Effector memory CD4-positive, alpha-beta T cell (primary cell): ENCODE measurements at regions not wholly inside any gene's neighbourhood (a gene's known extent, or its start where the extent isn't known, plus 50 kb on each side); places are given as distances from the start of the nearest gene placed in this dataset.

ENCODE experiments used
- DNase-seq, 3 donors: peaks; one replicate each; pipeline ENCODE4 v3.0.0-alpha.2; 2020
- H3K27ac ChIP-seq: 2 replicates; pipeline ENCODE4 v1.7.0; 2013; ENCODE audit warnings: mild to moderate bottlenecking, low read length, moderate library complexity; ENCODE audit not compliant: insufficient read depth, poor library complexity, severe bottlenecking
- H3K27me3 ChIP-seq: replicated peaks from 2 replicates; pipeline ENCODE4 v1.7.0; 2013; ENCODE audit warnings: mild to moderate bottlenecking, low read length; ENCODE audit not compliant: insufficient read depth, control insufficient read depth, poor library complexity, severe bottlenecking
- H3K36me3 ChIP-seq: 2 replicates; pipeline ENCODE4 v1.7.0; 2013; ENCODE audit warnings: mild to moderate bottlenecking, low read length, moderate library complexity; ENCODE audit not compliant: control insufficient read depth, insufficient read depth
- H3K4me1 ChIP-seq: 2 replicates; pipeline ENCODE4 v1.7.0; 2013; ENCODE audit warnings: low read length, mild to moderate bottlenecking; ENCODE audit not compliant: control insufficient read depth, insufficient read depth, poor library complexity, severe bottlenecking
- H3K4me3 ChIP-seq: 2 replicates; pipeline ENCODE4 v1.7.0; 2013; ENCODE audit warnings: low read length, low read depth, mild to moderate bottlenecking; ENCODE audit not compliant: insufficient read depth, poor library complexity, severe bottlenecking
- H3K9me3 ChIP-seq: 2 replicates; pipeline ENCODE4 v1.7.0; 2013; ENCODE audit warnings: mild to moderate bottlenecking, low read length, moderate library complexity; ENCODE audit not compliant: control insufficient read depth

GRCh38 chr6:119800526-119800925 is 451.0 kb upstream of the MAN1A1 start:
- Histone ChIP-seq H3K9me3 (no peaks in the 10 kb centered on the region), H3K36me3 (no peaks in the 10 kb centered on the region), H3K27me3 (no peaks in the 10 kb centered on the region), H3K4me1 (no peaks in the 10 kb centered on the region), H3K27ac (no peak overlapping the region), H3K4me3 (no peak overlapping the region)
- DNase-seq = no peak

GRCh38 chr6:119799596-119800509 is 450.3 kb upstream of the MAN1A1 start:
- no peak for DNase-seq
- Histone ChIP-seq H3K36me3 (no peaks in the 10 kb centered on the region), H3K27me3 (no peaks in the 10 kb centered on the region), H3K27ac (no peak overlapping the region), H3K4me1 (no peaks in the 10 kb centered on the region), H3K4me3 (no peak overlapping the region), H3K9me3 (no peaks in the 10 kb centered on the region)

GRCh38 chr6:119791736-119792135 is 442.2 kb upstream of the MAN1A1 start:
- DNase-seq = no peak
- no peaks in the 10 kb centered on the region for H3K36me3 ChIP-seq
- no peaks in the 10 kb centered on the region for H3K4me1 ChIP-seq

GRCh38 chr6:119781365-119781764 is 431.8 kb upstream of the MAN1A1 start:
- DNase-seq = no peak
- Histone ChIP-seq H3K4me1 (no peaks in the 10 kb centered on the region), H3K9me3 (no peaks in the 10 kb centered on the region), H3K27ac (no peak overlapping the region), H3K36me3 (no peaks in the 10 kb centered on the region), H3K4me3 (no peak overlapping the region), H3K27me3 (no peaks in the 10 kb centered on the region)

More at GRCh38 chr6:119791736-119792135, 442.2 kb upstream of the MAN1A1 start:
- Histone ChIP-seq H3K9me3 (no peaks in the 10 kb centered on the region), H3K27me3 (no peaks in the 10 kb centered on the region), H3K27ac (no peak overlapping the region), H3K4me3 (no peak overlapping the region)

- Histone ChIP-seq H3K36me3 (no peaks in the 10 kb centered on the region), H3K9me3 (no peaks in the 10 kb centered on the region), H3K4me3 (no peak overlapping the region), H3K27ac (no peak overlapping the region), H3K4me1 (no peaks in the 10 kb centered on the region), H3K27me3 (no peaks in the 10 kb centered on the region)
- no peak for DNase-seq
Measured at GRCh38 chr6:119768201-119768600, 418.6 kb upstream of the MAN1A1 start.

GRCh38 chr6:119764927-119765681 is 415.5 kb upstream of the MAN1A1 start:
- Histone ChIP-seq H3K27ac (no peak overlapping the region), H3K27me3 (no peaks in the 10 kb centered on the region), H3K4me3 (no peak overlapping the region), H3K9me3 (no peaks in the 10 kb centered on the region), H3K36me3 (no peaks in the 10 kb centered on the region), H3K4me1 (no peaks in the 10 kb centered on the region)
- no peak for DNase-seq

GRCh38 chr6:119760046-119760445 is 410.5 kb upstream of the MAN1A1 start:
- Histone ChIP-seq H3K9me3 (no peaks in the 10 kb centered on the region), H3K27ac (no peak overlapping the region), H3K36me3 (no peaks in the 10 kb centered on the region), H3K4me3 (no peak overlapping the region), H3K4me1 (no peaks in the 10 kb centered on the region), H3K27me3 (no peaks in the 10 kb centered on the region)
- no peak for DNase-seq

- DNase-seq = no peak
- H3K36me3 ChIP-seq = no peaks in the 10 kb centered on the region
- no peaks in the 10 kb centered on the region for H3K9me3 ChIP-seq
- no peaks in the 10 kb centered on the region for H3K4me1 ChIP-seq
- no peak overlapping the region for H3K27ac ChIP-seq
- no peak overlapping the region for H3K4me3 ChIP-seq
- H3K27me3 ChIP-seq = no peaks in the 10 kb centered on the region
Measured at GRCh38 chr6:119758385-119758784, 408.8 kb upstream of the MAN1A1 start.

- no peaks in the 10 kb centered on the region for H3K27me3 ChIP-seq
- H3K4me1 ChIP-seq = no peaks in the 10 kb centered on the region
- no peak overlapping the region for H3K27ac ChIP-seq
- no peak for DNase-seq
- no peaks in the 10 kb centered on the region for H3K9me3 ChIP-seq
- H3K4me3 ChIP-seq = no peak overlapping the region
- no peaks in the 10 kb centered on the region for H3K36me3 ChIP-seq
Measured at GRCh38 chr6:119757467-119757866, 407.9 kb upstream of the MAN1A1 start.

- H3K36me3 ChIP-seq = no peaks in the 10 kb centered on the region
- H3K27me3 ChIP-seq = no peaks in the 10 kb centered on the region
- no peaks in the 10 kb centered on the region for H3K9me3 ChIP-seq
- DNase-seq = no peak
- no peaks in the 10 kb centered on the region for H3K4me1 ChIP-seq
- no peak overlapping the region for H3K4me3 ChIP-seq
- no peak overlapping the region for H3K27ac ChIP-seq
Measured at GRCh38 chr6:119749335-119749734, 399.8 kb upstream of the MAN1A1 start.
